Cerebellar cortex (tissue), 1 donor: ENCODE measurements at regions not wholly inside any gene's neighbourhood (a gene's known extent, or its start where the extent isn't known, plus 50 kb on each side); places are given as distances from the start of the nearest gene placed in this dataset.

Source experiments
- DNase-seq: peaks from one replicate; pipeline ENCODE4 v3.0.0-alpha.2; 2015; ENCODE audit warnings: low spot score

- no peak for DNase-seq
Observed at GRCh38 chr2:219901155-219901554, 273.7 kb downstream of the SLC4A3 start.

GRCh38 chr2:219902891-219903552 is 275.6 kb downstream of the SLC4A3 start:
- DNase-seq: no peak

- DNase-seq: no peak
Observed at GRCh38 chr2:219905640-219906039, 278.2 kb downstream of the SLC4A3 start.

GRCh38 chr2:219906114-219907010 is 278.9 kb downstream of the SLC4A3 start:
- DNase-seq: no peak

GRCh38 chr2:219907011-219907365 is 279.6 kb downstream of the SLC4A3 start:
- no peak for DNase-seq

GRCh38 chr2:219908538-219908937 is 281.1 kb downstream of the SLC4A3 start:
- DNase-seq: no peak

GRCh38 chr2:219911541-219911940 is 284.1 kb downstream of the SLC4A3 start:
- DNase-seq: no peak

- peak; percentile 3 for DNase-seq
Observed at GRCh38 chr2:219912491-219912921, 285.1 kb downstream of the SLC4A3 start.

- no peak for DNase-seq
Observed at GRCh38 chr2:219914577-219914976, 287.1 kb downstream of the SLC4A3 start.

GRCh38 chr2:219916281-219916680 is 288.9 kb downstream of the SLC4A3 start:
- no peak for DNase-seq

- DNase-seq: no peak
Observed at GRCh38 chr2:219916726-219917440, 289.5 kb downstream of the SLC4A3 start.

- DNase-seq: no peak
Observed at GRCh38 chr2:219918254-219918653, 290.8 kb downstream of the SLC4A3 start.

GRCh38 chr2:219918944-219919343 is 291.5 kb downstream of the SLC4A3 start:
- no peak for DNase-seq

GRCh38 chr2:219919506-219919905 is 292.1 kb downstream of the SLC4A3 start:
- DNase-seq: no peak

- no peak for DNase-seq
Observed at GRCh38 chr2:219929835-219930234, 302.4 kb downstream of the SLC4A3 start.

GRCh38 chr2:219939647-219940046 is 312.2 kb downstream of the SLC4A3 start:
- no peak for DNase-seq

GRCh38 chr2:219944866-219945265 is 317.4 kb downstream of the SLC4A3 start:
- DNase-seq: no peak

GRCh38 chr2:219946021-219946420 is 318.6 kb downstream of the SLC4A3 start:
- DNase-seq: no peak

- DNase-seq: no peak
Observed at GRCh38 chr2:219946529-219946928, 319.1 kb downstream of the SLC4A3 start.

- no peak for DNase-seq
Observed at GRCh38 chr2:219947575-219947974, 320.1 kb downstream of the SLC4A3 start.

- no peak for DNase-seq
Observed at GRCh38 chr2:219949053-219949452, 321.6 kb downstream of the SLC4A3 start.

GRCh38 chr2:219951099-219951498 is 323.7 kb downstream of the SLC4A3 start:
- peak; percentile 11 for DNase-seq

- DNase-seq: no peak
Observed at GRCh38 chr2:219954331-219954730, 326.9 kb downstream of the SLC4A3 start.
